Vagina (tissue), 2 donors: ENCODE measurements at regions not wholly inside any gene's neighbourhood (a gene's known extent, or its start where the extent isn't known, plus 50 kb on each side); places are given as distances from the start of the nearest gene placed in this dataset.

Experiments used
- POLR2A ChIP-seq, 2 donors: fragments of 450-650 bp; IDR thresholded peaks; one replicate each; pipeline ENCODE4 v1.6.1; 2017; ENCODE audit warnings: antibody characterized with exemption in 2 of 2, mild to moderate bottlenecking in 2 of 2, moderate library complexity in 2 of 2
- POLR2AphosphoS5 ChIP-seq, 2 donors: sonication (generic); formaldehyde crosslinking; IDR thresholded peaks; one replicate each; pipeline ENCODE4 v1.9.0; 2017; ENCODE audit warnings: antibody characterized with exemption in 2 of 2, mild to moderate bottlenecking in 2 of 2, low read depth in 1 of 2; ENCODE audit not compliant: insufficient read depth in 1 of 2
- TF ChIP-seq, protein P1 (sequence below), 3 experiments: fragments of 450-650 bp in 2 of 3; fragments of 200-600 bp in 1 of 3; sonication (generic) in 1 of 3; IDR thresholded peaks; one replicate each; pipeline ENCODE4 v1.5.1; 2017 to 2019; ENCODE audit warnings: antibody characterized with exemption in 3 of 3, mild to moderate bottlenecking in 2 of 3, moderate library complexity in 2 of 3

GRCh38 chr2:107436281-107436680, 390.4 kb upstream of the RGPD4 start:
- TF ChIP-seq POLR2A (IDR thresholded peaks at IDR 0.05) (no peak), POLR2AphosphoS5 (IDR thresholded peaks at IDR 0.05; ENCODE audit: insufficient read depth in 1 of 2, low read depth in 1 of 2) (no peak)
- TF ChIP-seq, protein P1, sequence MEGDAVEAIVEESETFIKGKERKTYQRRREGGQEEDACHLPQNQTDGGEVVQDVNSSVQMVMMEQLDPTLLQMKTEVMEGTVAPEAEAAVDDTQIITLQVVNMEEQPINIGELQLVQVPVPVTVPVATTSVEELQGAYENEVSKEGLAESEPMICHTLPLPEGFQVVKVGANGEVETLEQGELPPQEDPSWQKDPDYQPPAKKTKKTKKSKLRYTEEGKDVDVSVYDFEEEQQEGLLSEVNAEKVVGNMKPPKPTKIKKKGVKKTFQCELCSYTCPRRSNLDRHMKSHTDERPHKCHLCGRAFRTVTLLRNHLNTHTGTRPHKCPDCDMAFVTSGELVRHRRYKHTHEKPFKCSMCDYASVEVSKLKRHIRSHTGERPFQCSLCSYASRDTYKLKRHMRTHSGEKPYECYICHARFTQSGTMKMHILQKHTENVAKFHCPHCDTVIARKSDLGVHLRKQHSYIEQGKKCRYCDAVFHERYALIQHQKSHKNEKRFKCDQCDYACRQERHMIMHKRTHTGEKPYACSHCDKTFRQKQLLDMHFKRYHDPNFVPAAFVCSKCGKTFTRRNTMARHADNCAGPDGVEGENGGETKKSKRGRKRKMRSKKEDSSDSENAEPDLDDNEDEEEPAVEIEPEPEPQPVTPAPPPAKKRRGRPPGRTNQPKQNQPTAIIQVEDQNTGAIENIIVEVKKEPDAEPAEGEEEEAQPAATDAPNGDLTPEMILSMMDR (IDR thresholded peaks at IDR 0.05), result no peak
